ENCODE measurements at regions not wholly inside any gene's neighbourhood (a gene's known extent, or its start where the extent isn't known, plus 50 kb on each side); places are given as distances from the start of the nearest gene placed in this dataset.

GRCh38 chr2:12331698-12332097 lies 385.0 kb upstream of the TRIB2 start:
- Histone ChIP-seq H3K9me3 (ENCODE audit: severe bottlenecking) (no peaks in the 10 kb centered on the region), H3K4me1 (ENCODE audit: insufficient read depth, poor library complexity, severe bottlenecking) (no peaks in the 10 kb centered on the region), H3K36me3 (ENCODE audit: low read depth) (no peaks in the 10 kb centered on the region), H3K4me3 (ENCODE audit: severe bottlenecking) (no peak overlapping the region), H3K27me3 (ENCODE audit: insufficient read depth, poor library complexity, severe bottlenecking) (no peaks in the 10 kb centered on the region), H3K27ac (ENCODE audit: poor library complexity, severe bottlenecking) (no peak overlapping the region)
- DNase-seq (ENCODE audit: low spot score) (no peak), ATAC-seq (ENCODE audit: low read depth) (no peak)
- TF ChIP-seq CTCF (IDR thresholded peaks at IDR 0.05; ENCODE audit: poor library complexity, severe bottlenecking) = no peak

GRCh38 chr2:12333293-12333692 lies 383.4 kb upstream of the TRIB2 start:
- ATAC-seq (ENCODE audit: low read depth) = no peak
- no peaks in the 10 kb centered on the region for H3K36me3 ChIP-seq (ENCODE audit: low read depth)
- DNase-seq (ENCODE audit: low spot score) = no peak
- H3K4me3 ChIP-seq (ENCODE audit: severe bottlenecking) = no peak overlapping the region
- no peak for TF ChIP-seq CTCF (IDR thresholded peaks at IDR 0.05; ENCODE audit: poor library complexity, severe bottlenecking)
- H3K4me1 ChIP-seq (ENCODE audit: insufficient read depth, poor library complexity, severe bottlenecking) = no peaks in the 10 kb centered on the region
- H3K9me3 ChIP-seq (ENCODE audit: severe bottlenecking) = no peaks in the 10 kb centered on the region
- no peaks in the 10 kb centered on the region for H3K27me3 ChIP-seq (ENCODE audit: insufficient read depth, poor library complexity, severe bottlenecking)
- H3K27ac ChIP-seq (ENCODE audit: poor library complexity, severe bottlenecking) = no peak overlapping the region

GRCh38 chr2:12334412-12334966 lies 382.2 kb upstream of the TRIB2 start:
- ATAC-seq (ENCODE audit: low read depth) (0 out of 3 replicates have a peak, but pooled peaks have one; percentile 41), DNase-seq (ENCODE audit: low spot score) (no peak)
- TF ChIP-seq CTCF (IDR thresholded peaks at IDR 0.05; ENCODE audit: poor library complexity, severe bottlenecking) = no peak
- no peaks in the 10 kb centered on the region for H3K27me3 ChIP-seq (ENCODE audit: insufficient read depth, poor library complexity, severe bottlenecking)
- H3K9me3 ChIP-seq (ENCODE audit: severe bottlenecking) = no peaks in the 10 kb centered on the region
- H3K36me3 ChIP-seq (ENCODE audit: low read depth) = no peaks in the 10 kb centered on the region
- no peak overlapping the region for H3K4me3 ChIP-seq (ENCODE audit: severe bottlenecking)
- no peak overlapping the region for H3K27ac ChIP-seq (ENCODE audit: poor library complexity, severe bottlenecking)
- H3K4me1 ChIP-seq (ENCODE audit: insufficient read depth, poor library complexity, severe bottlenecking) = no peaks in the 10 kb centered on the region

- ATAC-seq (ENCODE audit: low read depth) (no peak), DNase-seq (ENCODE audit: low spot score) (no peak)
- Histone ChIP-seq H3K27me3 (ENCODE audit: insufficient read depth, poor library complexity, severe bottlenecking) (no peaks in the 10 kb centered on the region), H3K4me3 (ENCODE audit: severe bottlenecking) (no peak overlapping the region), H3K27ac (ENCODE audit: poor library complexity, severe bottlenecking) (no peak overlapping the region), H3K36me3 (ENCODE audit: low read depth) (no peaks in the 10 kb centered on the region), H3K4me1 (ENCODE audit: insufficient read depth, poor library complexity, severe bottlenecking) (no peaks in the 10 kb centered on the region), H3K9me3 (ENCODE audit: severe bottlenecking) (no peaks in the 10 kb centered on the region)
- no peak for TF ChIP-seq CTCF (IDR thresholded peaks at IDR 0.05; ENCODE audit: poor library complexity, severe bottlenecking)
Observed at GRCh38 chr2:12335131-12335530, 381.6 kb upstream of the TRIB2 start.

GRCh38 chr2:12335995-12336394 lies 380.7 kb upstream of the TRIB2 start:
- Histone ChIP-seq H3K27ac (ENCODE audit: poor library complexity, severe bottlenecking) (no peak overlapping the region), H3K4me3 (ENCODE audit: severe bottlenecking) (no peak overlapping the region), H3K36me3 (ENCODE audit: low read depth) (no peaks in the 10 kb centered on the region), H3K9me3 (ENCODE audit: severe bottlenecking) (no peaks in the 10 kb centered on the region), H3K27me3 (ENCODE audit: insufficient read depth, poor library complexity, severe bottlenecking) (no peaks in the 10 kb centered on the region), H3K4me1 (ENCODE audit: insufficient read depth, poor library complexity, severe bottlenecking) (no peaks in the 10 kb centered on the region)
- ATAC-seq (ENCODE audit: low read depth) = no peak
- no peak for DNase-seq (ENCODE audit: low spot score)
- TF ChIP-seq CTCF (IDR thresholded peaks at IDR 0.05; ENCODE audit: poor library complexity, severe bottlenecking) = no peak
